ENCODE measurements at regions not wholly inside any gene's neighbourhood (a gene's known extent, or its start where the extent isn't known, plus 50 kb on each side); places are given as distances from the start of the nearest gene placed in this dataset.

- Mint-ChIP-seq H3K27ac (no peak overlapping the region), H3K27me3 (no peaks in the 10 kb centered on the region), H3K4me3 (no peak overlapping the region), H3K4me1 (ENCODE audit: low read depth) (no peaks in the 10 kb centered on the region), H3K36me3 (no peaks in the 10 kb centered on the region), H3K9me3 (no peaks in the 10 kb centered on the region)
- intact Hi-C loops (cut with micrococcal nuclease) = no loop called here
- no peak for DNase-seq
- ChIA-PET POLR2A (no interaction called here), CTCF (interaction anchor here (0.7 kb wide), 1 partner anchor 42 kb away, joined by 3 read pairs; no protein-coding TSS in a partner anchor)
These were observed 125.0 kb downstream of the SPCS3 start for GRCh38 chr4:176444741-176445140.

- Mint-ChIP-seq H3K27ac (no peak overlapping the region), H3K36me3 (no peaks in the 10 kb centered on the region), H3K27me3 (no peaks in the 10 kb centered on the region), H3K4me1 (ENCODE audit: low read depth) (no peaks in the 10 kb centered on the region), H3K9me3 (no peaks in the 10 kb centered on the region), H3K4me3 (no peak overlapping the region)
- CTCF ChIA-PET = no interaction called here
- intact Hi-C loops (cut with micrococcal nuclease) = no loop called here
- DNase-seq = no peak
- POLR2A ChIA-PET = no interaction called here
These were observed 129.0 kb downstream of the SPCS3 start for GRCh38 chr4:176448761-176449160.

- POLR2A ChIA-PET = no interaction called here
- no peaks in the 10 kb centered on the region for H3K4me1 Mint-ChIP-seq (ENCODE audit: low read depth)
- intact Hi-C loops (cut with micrococcal nuclease) = no loop called here
- H3K4me3 Mint-ChIP-seq = no peak overlapping the region
- H3K9me3 Mint-ChIP-seq = no peaks in the 10 kb centered on the region
- H3K27me3 Mint-ChIP-seq = no peaks in the 10 kb centered on the region
- H3K27ac Mint-ChIP-seq = no peak overlapping the region
- H3K36me3 Mint-ChIP-seq = no peaks in the 10 kb centered on the region
- DNase-seq = no peak
- CTCF ChIA-PET = no interaction called here
These were observed 131.7 kb downstream of the SPCS3 start for GRCh38 chr4:176451443-176451842.

- no peaks in the 10 kb centered on the region for H3K9me3 Mint-ChIP-seq
- no peaks in the 10 kb centered on the region for H3K36me3 Mint-ChIP-seq
- no peaks in the 10 kb centered on the region for H3K27me3 Mint-ChIP-seq
- no peak overlapping the region for H3K27ac Mint-ChIP-seq
- DNase-seq = no peak
- ChIA-PET CTCF (no interaction called here), POLR2A (no interaction called here)
- intact Hi-C loops (cut with micrococcal nuclease) = no loop called here
- no peak overlapping the region for H3K4me3 Mint-ChIP-seq
- H3K4me1 Mint-ChIP-seq (ENCODE audit: low read depth) = no peaks in the 10 kb centered on the region
These were observed 133.3 kb downstream of the SPCS3 start for GRCh38 chr4:176453079-176453478.

- POLR2A ChIA-PET = no interaction called here
- no peak for DNase-seq
- CTCF ChIA-PET = no interaction called here
- intact Hi-C loops (cut with micrococcal nuclease) = no loop called here
- Mint-ChIP-seq H3K9me3 (no peaks in the 10 kb centered on the region), H3K4me1 (ENCODE audit: low read depth) (no peaks in the 10 kb centered on the region), H3K27me3 (no peaks in the 10 kb centered on the region), H3K36me3 (no peaks in the 10 kb centered on the region), H3K4me3 (no peak overlapping the region), H3K27ac (no peak overlapping the region)
These were observed 133.9 kb downstream of the SPCS3 start for GRCh38 chr4:176453658-176454057.

- peaks cover 11% of the 10 kb centered on the region for H3K9me3 Mint-ChIP-seq
- no peaks in the 10 kb centered on the region for H3K36me3 Mint-ChIP-seq
- POLR2A ChIA-PET = no interaction called here
- no peak overlapping the region for H3K27ac Mint-ChIP-seq
- no peaks in the 10 kb centered on the region for H3K27me3 Mint-ChIP-seq
- no peaks in the 10 kb centered on the region for H3K4me1 Mint-ChIP-seq (ENCODE audit: low read depth)
- no peak for DNase-seq
- CTCF ChIA-PET = no interaction called here
- H3K4me3 Mint-ChIP-seq = no peak overlapping the region
- intact Hi-C loops (cut with micrococcal nuclease) = no loop called here
These were observed 145.0 kb downstream of the SPCS3 start for GRCh38 chr4:176464748-176465147.

GRCh38 chr4:176467001-176467400 is 147.2 kb downstream of the SPCS3 start:
- Mint-ChIP-seq H3K9me3 (peaks cover 8% of the 10 kb centered on the region), H3K36me3 (no peaks in the 10 kb centered on the region), H3K27ac (no peak overlapping the region), H3K4me3 (no peak overlapping the region), H3K27me3 (no peaks in the 10 kb centered on the region), H3K4me1 (ENCODE audit: low read depth) (no peaks in the 10 kb centered on the region)
- DNase-seq = no peak
- POLR2A ChIA-PET = no interaction called here
- CTCF ChIA-PET = no interaction called here
- intact Hi-C loops (cut with micrococcal nuclease) = no loop called here

- CTCF ChIA-PET = no interaction called here
- Mint-ChIP-seq H3K27ac (no peak overlapping the region), H3K9me3 (peaks cover 2% of the 10 kb centered on the region), H3K36me3 (no peaks in the 10 kb centered on the region), H3K4me3 (no peak overlapping the region), H3K4me1 (ENCODE audit: low read depth) (no peaks in the 10 kb centered on the region), H3K27me3 (no peaks in the 10 kb centered on the region)
- DNase-seq = no peak
- POLR2A ChIA-PET = no interaction called here
- intact Hi-C loops (cut with micrococcal nuclease) = no loop called here
These were observed 149.8 kb downstream of the SPCS3 start for GRCh38 chr4:176469546-176469945.

GRCh38 chr4:176470671-176471070 is 150.9 kb downstream of the SPCS3 start:
- H3K36me3 Mint-ChIP-seq = no peaks in the 10 kb centered on the region
- ChIA-PET POLR2A (no interaction called here), CTCF (no interaction called here)
- H3K9me3 Mint-ChIP-seq = peaks cover 10% of the 10 kb centered on the region
- intact Hi-C loops (cut with micrococcal nuclease) = no loop called here
- no peaks in the 10 kb centered on the region for H3K27me3 Mint-ChIP-seq
- DNase-seq = no peak
- H3K4me1 Mint-ChIP-seq (ENCODE audit: low read depth) = no peaks in the 10 kb centered on the region
- H3K27ac Mint-ChIP-seq = no peak overlapping the region
- no peak overlapping the region for H3K4me3 Mint-ChIP-seq

- H3K36me3 Mint-ChIP-seq = no peaks in the 10 kb centered on the region
- intact Hi-C loops (cut with micrococcal nuclease) = no loop called here
- H3K4me3 Mint-ChIP-seq = no peak overlapping the region
- POLR2A ChIA-PET = no interaction called here
- H3K27me3 Mint-ChIP-seq = no peaks in the 10 kb centered on the region
- no peak for DNase-seq
- H3K4me1 Mint-ChIP-seq (ENCODE audit: low read depth) = no peaks in the 10 kb centered on the region
- H3K9me3 Mint-ChIP-seq = peaks cover 21% of the 10 kb centered on the region
- H3K27ac Mint-ChIP-seq = no peak overlapping the region
- CTCF ChIA-PET = no interaction called here
These were observed 155.3 kb downstream of the SPCS3 start for GRCh38 chr4:176475067-176475466.

GRCh38 chr4:176478076-176478475 is 158.3 kb downstream of the SPCS3 start:
- H3K4me1 Mint-ChIP-seq (ENCODE audit: low read depth) = no peaks in the 10 kb centered on the region

GRCh38 chr4:176479767-176480166 is 160.0 kb downstream of the SPCS3 start:
- intact Hi-C loops (cut with micrococcal nuclease) = no loop called here
- Mint-ChIP-seq H3K27me3 (no peaks in the 10 kb centered on the region), H3K27ac (no peak overlapping the region), H3K36me3 (no peaks in the 10 kb centered on the region), H3K4me3 (no peak overlapping the region), H3K4me1 (ENCODE audit: low read depth) (no peaks in the 10 kb centered on the region), H3K9me3 (peaks cover 19% of the 10 kb centered on the region)
- ChIA-PET POLR2A (no interaction called here), CTCF (no interaction called here)
- no peak for DNase-seq

More at GRCh38 chr4:176478076-176478475, 158.3 kb downstream of the SPCS3 start:
- DNase-seq = no peak
- intact Hi-C loops (cut with micrococcal nuclease) = no loop called here
- ChIA-PET CTCF (no interaction called here), POLR2A (no interaction called here)
- Mint-ChIP-seq H3K4me3 (no peak overlapping the region), H3K27ac (no peak overlapping the region), H3K9me3 (peaks cover 21% of the 10 kb centered on the region), H3K27me3 (no peaks in the 10 kb centered on the region), H3K36me3 (no peaks in the 10 kb centered on the region)

GRCh38 chr4:176482972-176483371 is 163.2 kb downstream of the SPCS3 start:
- H3K4me1 Mint-ChIP-seq (ENCODE audit: low read depth) = no peaks in the 10 kb centered on the region
- H3K9me3 Mint-ChIP-seq = no peaks in the 10 kb centered on the region
- H3K4me3 Mint-ChIP-seq = no peak overlapping the region
- POLR2A ChIA-PET = no interaction called here
- CTCF ChIA-PET = no interaction called here
- intact Hi-C loops (cut with micrococcal nuclease) = no loop called here
- DNase-seq = no peak
- no peaks in the 10 kb centered on the region for H3K36me3 Mint-ChIP-seq
- H3K27me3 Mint-ChIP-seq = no peaks in the 10 kb centered on the region
- H3K27ac Mint-ChIP-seq = no peak overlapping the region

Data from activated CD4-positive, alpha-beta memory T cell treated with anti-CD3 and anti-CD28 coated beads for 36 hours (primary cell).